ENCODE measurements at regions not wholly inside any gene's neighbourhood (a gene's known extent, or its start where the extent isn't known, plus 50 kb on each side); places are given as distances from the start of the nearest gene placed in this dataset.

DNA sequence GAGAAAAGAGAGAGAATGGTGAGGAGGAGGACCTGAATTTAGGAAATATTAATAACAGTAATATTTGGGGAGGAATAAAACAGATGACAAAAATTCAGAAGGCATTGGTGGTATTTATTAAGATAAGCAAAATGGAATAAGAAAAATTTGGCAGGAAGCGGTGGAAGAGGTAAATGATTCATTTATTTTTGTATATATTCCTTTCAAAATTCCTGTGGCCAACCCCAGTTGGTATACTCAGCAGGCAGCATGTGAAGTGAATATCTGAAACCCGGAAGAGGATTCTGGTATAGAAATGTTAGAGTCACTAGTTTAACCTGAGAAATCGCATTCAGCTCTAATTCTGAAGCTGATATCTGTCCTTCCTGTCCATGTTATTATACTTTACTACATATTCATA, 792.0 kb downstream of the KCNJ2 start:
- intact Hi-C loops (cut with micrococcal nuclease; ENCODE audit: unreplicated experiment) = no loop called here
- POLR2A ChIA-PET (ENCODE audit: low non-redundant PET) = no interaction called here
- Histone ChIP-seq H3K4me1 (ENCODE audit: insufficient read depth, low read length, poor library complexity, severe bottlenecking) (no peaks in the 10 kb centered on the region), H3K9me3 (ENCODE audit: low read depth, low read length, poor library complexity, severe bottlenecking) (no peaks in the 10 kb centered on the region), H3K36me3 (ENCODE audit: insufficient read depth, low read length, poor library complexity, severe bottlenecking) (no peaks in the 10 kb centered on the region), H3K4me3 (ENCODE audit: low read depth, low read length, poor library complexity, severe bottlenecking) (no peak overlapping the region), H3K27me3 (replicated peaks; ENCODE audit: insufficient read depth, low read depth, low read length, poor library complexity) (no peaks in the 10 kb centered on the region), H3K27ac (ENCODE audit: low read depth, low read length, poor library complexity, severe bottlenecking) (no peak overlapping the region)
- TF ChIP-seq, protein P1, sequence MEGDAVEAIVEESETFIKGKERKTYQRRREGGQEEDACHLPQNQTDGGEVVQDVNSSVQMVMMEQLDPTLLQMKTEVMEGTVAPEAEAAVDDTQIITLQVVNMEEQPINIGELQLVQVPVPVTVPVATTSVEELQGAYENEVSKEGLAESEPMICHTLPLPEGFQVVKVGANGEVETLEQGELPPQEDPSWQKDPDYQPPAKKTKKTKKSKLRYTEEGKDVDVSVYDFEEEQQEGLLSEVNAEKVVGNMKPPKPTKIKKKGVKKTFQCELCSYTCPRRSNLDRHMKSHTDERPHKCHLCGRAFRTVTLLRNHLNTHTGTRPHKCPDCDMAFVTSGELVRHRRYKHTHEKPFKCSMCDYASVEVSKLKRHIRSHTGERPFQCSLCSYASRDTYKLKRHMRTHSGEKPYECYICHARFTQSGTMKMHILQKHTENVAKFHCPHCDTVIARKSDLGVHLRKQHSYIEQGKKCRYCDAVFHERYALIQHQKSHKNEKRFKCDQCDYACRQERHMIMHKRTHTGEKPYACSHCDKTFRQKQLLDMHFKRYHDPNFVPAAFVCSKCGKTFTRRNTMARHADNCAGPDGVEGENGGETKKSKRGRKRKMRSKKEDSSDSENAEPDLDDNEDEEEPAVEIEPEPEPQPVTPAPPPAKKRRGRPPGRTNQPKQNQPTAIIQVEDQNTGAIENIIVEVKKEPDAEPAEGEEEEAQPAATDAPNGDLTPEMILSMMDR (conservative IDR thresholded peaks at IDR 0.05; ENCODE audit: low read depth, low read length) = no peak
- TF ChIP-seq EZH2 (IDR thresholded peaks at IDR 0.05; ENCODE audit: borderline replicate concordance, low read depth, low read length, poor library complexity, severe bottlenecking) = no peak
- CTCF ChIA-PET = no interaction called here
- no TSS peak for BruUV-seq (replicated peaks)
- no peak for DNase-seq (ENCODE audit: low spot score)

DNA sequence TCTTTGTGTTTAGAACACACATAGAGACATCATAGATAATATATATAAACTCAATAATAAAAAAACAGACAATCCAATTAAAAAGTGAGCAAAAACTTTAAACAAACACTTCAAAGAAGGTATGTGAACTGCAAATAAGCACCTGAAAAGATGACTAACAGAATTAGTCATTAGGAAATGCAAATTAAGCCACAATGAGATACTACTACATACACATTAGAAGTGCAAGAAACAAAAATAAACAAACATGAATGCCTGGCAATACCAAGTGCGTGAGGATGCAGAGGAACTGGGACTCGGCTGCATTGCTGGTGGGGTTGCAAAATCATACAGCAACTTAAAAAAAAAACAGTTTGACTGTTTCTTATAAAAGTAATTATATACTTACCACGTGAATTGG, 799.0 kb downstream of the KCNJ2 start:
- intact Hi-C loops (cut with micrococcal nuclease; ENCODE audit: unreplicated experiment) = no loop called here
- no peak for DNase-seq (ENCODE audit: low spot score)
- Histone ChIP-seq H3K4me1 (ENCODE audit: insufficient read depth, low read length, poor library complexity, severe bottlenecking) (no peaks in the 10 kb centered on the region), H3K27ac (ENCODE audit: low read depth, low read length, poor library complexity, severe bottlenecking) (no peak overlapping the region), H3K9me3 (ENCODE audit: low read depth, low read length, poor library complexity, severe bottlenecking) (peaks cover 8% of the 10 kb centered on the region), H3K27me3 (replicated peaks; ENCODE audit: insufficient read depth, low read depth, low read length, poor library complexity) (no peaks in the 10 kb centered on the region), H3K4me3 (ENCODE audit: low read depth, low read length, poor library complexity, severe bottlenecking) (no peak overlapping the region), H3K36me3 (ENCODE audit: insufficient read depth, low read length, poor library complexity, severe bottlenecking) (no peaks in the 10 kb centered on the region)
- no TSS peak for BruUV-seq (replicated peaks)
- no peak for TF ChIP-seq EZH2 (IDR thresholded peaks at IDR 0.05; ENCODE audit: borderline replicate concordance, low read depth, low read length, poor library complexity, severe bottlenecking)
- TF ChIP-seq, protein P1 (conservative IDR thresholded peaks at IDR 0.05; ENCODE audit: low read depth, low read length) = no peak
- ChIA-PET POLR2A (ENCODE audit: low non-redundant PET) (no interaction called here), CTCF (no interaction called here)

DNA sequence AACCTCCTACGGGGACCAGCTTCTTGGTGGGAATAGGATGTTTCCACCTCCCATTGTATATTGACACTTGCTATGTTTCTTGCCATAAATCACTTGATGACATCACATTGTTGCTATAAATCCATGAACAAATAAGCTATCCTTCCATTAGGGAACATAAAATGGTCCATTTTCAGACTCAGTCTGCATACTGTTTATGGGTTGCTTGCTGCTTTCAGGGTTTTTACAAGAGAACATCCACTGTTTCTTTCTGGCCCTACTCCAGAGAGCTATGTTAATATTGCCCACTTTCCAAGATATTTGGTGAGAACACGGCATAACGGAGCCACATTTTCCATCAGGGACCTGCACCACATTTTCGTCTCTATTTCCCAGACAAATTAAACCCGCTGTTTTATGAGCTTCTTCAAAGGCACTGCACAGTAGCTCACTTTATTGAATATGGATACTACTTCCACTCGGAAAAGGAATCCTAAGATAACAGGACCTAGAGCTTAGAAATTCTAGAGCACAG, 800.2 kb downstream of the KCNJ2 start:
- TF ChIP-seq EZH2 (IDR thresholded peaks at IDR 0.05; ENCODE audit: borderline replicate concordance, low read depth, low read length, poor library complexity, severe bottlenecking) = no peak
- TF ChIP-seq, protein P1 (conservative IDR thresholded peaks at IDR 0.05; ENCODE audit: low read depth, low read length) = no peak
- no TSS peak for BruUV-seq (replicated peaks)
- Histone ChIP-seq H3K27me3 (replicated peaks; ENCODE audit: insufficient read depth, low read depth, low read length, poor library complexity) (no peaks in the 10 kb centered on the region), H3K4me1 (ENCODE audit: insufficient read depth, low read length, poor library complexity, severe bottlenecking) (no peaks in the 10 kb centered on the region), H3K9me3 (ENCODE audit: low read depth, low read length, poor library complexity, severe bottlenecking) (peaks cover 8% of the 10 kb centered on the region), H3K4me3 (ENCODE audit: low read depth, low read length, poor library complexity, severe bottlenecking) (no peak overlapping the region), H3K36me3 (ENCODE audit: insufficient read depth, low read length, poor library complexity, severe bottlenecking) (no peaks in the 10 kb centered on the region), H3K27ac (ENCODE audit: low read depth, low read length, poor library complexity, severe bottlenecking) (no peak overlapping the region)
- POLR2A ChIA-PET (ENCODE audit: low non-redundant PET) = no interaction called here
- DNase-seq (ENCODE audit: low spot score) = no peak
- CTCF ChIA-PET = no interaction called here
- intact Hi-C loops (cut with micrococcal nuclease; ENCODE audit: unreplicated experiment) = no loop called here
